Activated naive CD4-positive, alpha-beta T cell treated with anti-CD3 and anti-CD28 coated beads, Interleukin-2, amount 10 ng/mL, durations not matched to agents 7 days and 5 days (primary cell): ENCODE measurements at regions not wholly inside any gene's neighbourhood (a gene's known extent, or its start where the extent isn't known, plus 50 kb on each side); places are given as distances from the start of the nearest gene placed in this dataset.
"Not testable (repeated sequence)": the region's sequence is repeated elsewhere in the genome, so short reads cannot be mapped to it uniquely, and the experiment has no call there.

ENCODE experiments used
- CTCF ChIA-PET: fragments of 350-600 bp; sonication (Branson Sonifier 250); formaldehyde crosslinking; loops from one replicate; lab custom pipeline; 2021; ENCODE audit warnings: antibody characterized with exemption; lab: Charles Lee
- DNase-seq: peaks from one replicate; pipeline ENCODE4 v3.0.0-alpha.2; 2020
- H3K27ac Mint-ChIP-seq: one replicate; pipeline ENCODE4 v1.8.0; 2021; ENCODE audit warnings: mild to moderate bottlenecking, moderate library complexity, mixed read lengths
- H3K27me3 Mint-ChIP-seq: one replicate; pipeline ENCODE4 v1.8.0; 2021; ENCODE audit warnings: mild to moderate bottlenecking, mixed read lengths
- H3K36me3 Mint-ChIP-seq: one replicate; pipeline ENCODE4 v1.8.0; 2021; ENCODE audit warnings: mixed read lengths
- H3K4me1 Mint-ChIP-seq: one replicate; pipeline ENCODE4 v1.8.0; 2021; ENCODE audit warnings: mixed read lengths
- H3K4me3 Mint-ChIP-seq: one replicate; pipeline ENCODE4 v1.8.0; 2021; ENCODE audit warnings: mild to moderate bottlenecking, moderate library complexity, mixed read lengths
- H3K9me3 Mint-ChIP-seq: one replicate; pipeline ENCODE4 v1.8.0; 2021; ENCODE audit warnings: mixed read lengths

DNA sequence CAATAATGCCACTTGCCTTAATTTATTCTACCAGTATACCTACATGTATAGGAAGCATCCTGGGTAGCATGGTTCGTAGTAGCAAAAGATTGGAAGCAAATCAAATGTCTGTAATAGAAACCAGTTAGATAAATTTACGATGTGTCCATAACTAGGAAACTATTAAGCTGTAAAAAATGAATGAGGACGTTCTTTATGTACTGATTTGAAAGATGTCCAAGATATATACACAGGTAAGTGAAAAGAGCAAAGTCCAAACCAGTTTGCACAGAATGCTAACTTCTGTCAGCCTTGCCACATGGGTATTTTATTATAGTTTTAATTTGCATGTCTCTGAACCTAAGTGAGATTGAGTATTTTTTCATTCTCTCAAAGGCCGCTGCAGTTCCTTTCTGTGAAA lies 251.8 kb upstream of the IRF2BP2 start:
- Mint-ChIP-seq H3K27me3 (peaks cover 11% of the 10 kb centered on the region), H3K4me1 (peaks cover 9% of the 10 kb centered on the region), H3K27ac (no peak overlapping the region), H3K9me3 (peaks cover 11% of the 10 kb centered on the region), H3K36me3 (peaks cover 3% of the 10 kb centered on the region), H3K4me3 (no peak overlapping the region)
- CTCF ChIA-PET, result interaction anchor here (0.9 kb wide), 1 partner anchor 9 kb away, joined by 5 read pairs; no protein-coding TSS in a partner anchor
- DNase-seq, result no peak

DNA sequence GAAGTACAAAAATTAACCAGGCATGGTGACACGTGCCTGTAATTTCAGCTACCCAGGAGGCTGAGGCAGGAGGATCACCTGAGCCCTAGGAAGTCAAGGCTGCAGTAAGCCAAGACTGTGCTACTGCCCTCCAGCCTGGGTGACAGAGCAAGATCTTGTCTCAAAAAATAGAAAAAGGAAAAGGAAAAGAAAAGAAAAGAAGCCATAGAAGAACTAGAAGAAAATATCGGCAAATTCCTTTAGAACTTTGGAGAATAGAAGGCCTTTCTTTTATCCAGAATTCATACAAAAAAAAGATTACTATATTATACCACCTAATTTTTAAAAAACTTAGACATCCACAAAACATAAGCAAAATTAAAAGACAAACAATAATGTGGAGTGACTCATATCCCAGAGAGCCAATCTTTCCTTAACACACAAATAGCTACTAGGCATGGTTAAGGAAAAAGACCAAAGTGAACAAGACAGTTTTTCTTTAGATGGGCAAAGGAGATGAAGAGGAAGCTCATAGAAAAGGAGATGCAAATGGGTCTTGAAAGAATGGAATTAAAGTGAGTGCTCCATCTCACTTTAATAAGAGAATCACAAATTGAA lies 251.1 kb upstream of the IRF2BP2 start:
- no peak for DNase-seq
- Mint-ChIP-seq H3K27ac (no peak overlapping the region), H3K9me3 (peaks cover 8% of the 10 kb centered on the region), H3K36me3 (peaks cover 3% of the 10 kb centered on the region), H3K4me3 (no peak overlapping the region), H3K27me3 (peaks cover 11% of the 10 kb centered on the region), H3K4me1 (peaks cover 7% of the 10 kb centered on the region)
- CTCF ChIA-PET, result interaction anchor here (0.9 kb wide), 1 partner anchor 10 kb away, joined by 5 read pairs; no protein-coding TSS in a partner anchor

DNA sequence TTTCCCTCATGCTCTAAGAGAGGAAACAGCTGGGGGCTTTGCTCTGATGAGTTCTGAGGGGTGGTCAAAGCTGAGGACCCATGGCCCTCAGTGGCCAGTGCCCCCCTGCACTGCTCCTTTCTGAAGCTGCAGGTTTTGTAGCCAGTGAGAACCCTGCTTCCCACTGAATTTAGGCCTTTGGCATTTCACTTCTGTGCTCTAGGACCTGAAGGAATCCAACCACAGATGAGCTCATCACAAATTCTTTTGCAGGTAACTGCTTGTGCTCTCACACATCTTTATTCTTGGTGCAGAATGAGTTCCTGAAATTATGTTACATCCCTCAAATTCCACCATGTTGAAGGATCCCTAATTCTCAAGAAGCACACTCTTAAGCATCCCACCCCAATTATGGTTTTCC lies 248.7 kb upstream of the IRF2BP2 start:
- H3K27ac Mint-ChIP-seq, result no peak overlapping the region
- no peak overlapping the region for H3K4me3 Mint-ChIP-seq

DNA sequence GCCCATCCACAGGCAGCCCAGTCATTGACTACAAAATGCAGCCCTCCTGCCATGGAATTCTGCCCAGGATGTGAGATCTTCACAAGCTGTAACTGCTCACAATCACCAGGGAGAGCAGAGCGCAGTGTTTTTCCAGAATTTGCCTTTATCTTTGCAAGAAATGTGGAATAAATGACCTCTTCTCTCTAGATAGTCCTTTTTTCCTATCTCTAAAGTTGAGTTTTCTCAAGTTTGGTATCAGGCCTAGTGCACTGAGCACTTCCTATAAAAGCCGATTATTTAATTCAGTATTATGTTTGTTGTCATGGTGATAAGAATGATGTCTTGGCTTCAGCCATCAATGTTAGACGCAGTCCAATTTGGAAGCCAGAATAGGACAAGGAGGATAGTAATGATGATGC lies 246.9 kb upstream of the IRF2BP2 start:
- H3K4me1 Mint-ChIP-seq, result peaks cover 16% of the 10 kb centered on the region
- CTCF ChIA-PET, result no interaction called here
- H3K36me3 Mint-ChIP-seq, result peaks cover 8% of the 10 kb centered on the region
- H3K4me3 Mint-ChIP-seq, result no peak overlapping the region
- no peak for DNase-seq
- peaks cover 4% of the 10 kb centered on the region for H3K27me3 Mint-ChIP-seq
- peaks cover 4% of the 10 kb centered on the region for H3K9me3 Mint-ChIP-seq
- H3K27ac Mint-ChIP-seq, result no peak overlapping the region

More for the DNA sequence above, 248.7 kb upstream of the IRF2BP2 start:
- no peak for DNase-seq
- Mint-ChIP-seq H3K27me3 (peaks cover 12% of the 10 kb centered on the region), H3K36me3 (peaks cover 8% of the 10 kb centered on the region), H3K4me1 (peaks cover 7% of the 10 kb centered on the region), H3K9me3 (peaks cover 4% of the 10 kb centered on the region)
- CTCF ChIA-PET, result no interaction called here

DNA sequence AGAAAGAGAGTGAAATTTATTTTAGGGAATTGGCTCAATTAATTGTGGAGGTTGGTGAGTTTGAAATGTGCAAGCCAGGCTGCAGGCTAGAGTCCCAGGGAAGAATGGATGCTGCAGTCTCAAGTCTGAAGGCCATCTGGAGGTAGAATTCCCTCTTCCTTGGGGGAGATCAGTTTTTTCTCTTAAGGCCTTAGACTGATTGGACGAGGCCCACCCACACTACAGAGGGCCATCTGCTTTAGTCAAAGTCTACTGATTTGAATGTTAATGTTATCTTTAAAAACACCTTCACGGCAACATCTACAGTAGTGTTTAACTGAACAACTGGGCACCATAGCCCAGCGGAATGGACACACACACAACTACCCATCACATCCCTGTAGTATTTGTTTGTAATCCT lies 245.9 kb upstream of the IRF2BP2 start:
- Mint-ChIP-seq H3K9me3 (peaks cover 3% of the 10 kb centered on the region), H3K27me3 (peaks cover 4% of the 10 kb centered on the region), H3K36me3 (peaks cover 8% of the 10 kb centered on the region), H3K4me1 (peaks cover 23% of the 10 kb centered on the region), H3K4me3 (no peak overlapping the region), H3K27ac (no peak overlapping the region)
- no peak for DNase-seq
- CTCF ChIA-PET, result no interaction called here

DNA sequence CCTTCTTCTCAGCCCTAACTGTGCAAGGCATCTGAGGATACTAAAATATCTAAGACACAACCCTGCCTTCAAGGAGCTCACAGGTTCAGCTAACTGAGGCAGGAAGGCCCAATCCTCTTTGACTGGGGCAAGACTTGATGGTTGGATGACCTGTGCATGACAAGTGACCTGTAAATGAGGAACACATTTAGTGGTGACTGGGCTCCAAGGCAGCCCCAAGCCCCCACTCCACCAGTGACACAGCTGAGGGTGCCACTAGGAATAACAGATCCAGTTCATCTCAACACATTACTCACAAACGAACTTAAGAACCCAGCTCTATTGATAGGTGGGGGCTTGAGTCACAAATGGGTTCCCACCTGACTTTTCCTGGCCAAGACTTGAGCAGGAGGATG lies 244.7 kb upstream of the IRF2BP2 start:
- DNase-seq, result no peak
- H3K27ac Mint-ChIP-seq, result no peak overlapping the region
- CTCF ChIA-PET, result interaction anchor here (0.9 kb wide), 1 partner anchor 9 kb away, joined by 5 read pairs; no protein-coding TSS in a partner anchor
- H3K36me3 Mint-ChIP-seq, result peaks cover 6% of the 10 kb centered on the region
- H3K27me3 Mint-ChIP-seq, result peaks cover 4% of the 10 kb centered on the region
- no peak overlapping the region for H3K4me3 Mint-ChIP-seq
- peaks cover 3% of the 10 kb centered on the region for H3K9me3 Mint-ChIP-seq
- peaks cover 29% of the 10 kb centered on the region for H3K4me1 Mint-ChIP-seq

DNA sequence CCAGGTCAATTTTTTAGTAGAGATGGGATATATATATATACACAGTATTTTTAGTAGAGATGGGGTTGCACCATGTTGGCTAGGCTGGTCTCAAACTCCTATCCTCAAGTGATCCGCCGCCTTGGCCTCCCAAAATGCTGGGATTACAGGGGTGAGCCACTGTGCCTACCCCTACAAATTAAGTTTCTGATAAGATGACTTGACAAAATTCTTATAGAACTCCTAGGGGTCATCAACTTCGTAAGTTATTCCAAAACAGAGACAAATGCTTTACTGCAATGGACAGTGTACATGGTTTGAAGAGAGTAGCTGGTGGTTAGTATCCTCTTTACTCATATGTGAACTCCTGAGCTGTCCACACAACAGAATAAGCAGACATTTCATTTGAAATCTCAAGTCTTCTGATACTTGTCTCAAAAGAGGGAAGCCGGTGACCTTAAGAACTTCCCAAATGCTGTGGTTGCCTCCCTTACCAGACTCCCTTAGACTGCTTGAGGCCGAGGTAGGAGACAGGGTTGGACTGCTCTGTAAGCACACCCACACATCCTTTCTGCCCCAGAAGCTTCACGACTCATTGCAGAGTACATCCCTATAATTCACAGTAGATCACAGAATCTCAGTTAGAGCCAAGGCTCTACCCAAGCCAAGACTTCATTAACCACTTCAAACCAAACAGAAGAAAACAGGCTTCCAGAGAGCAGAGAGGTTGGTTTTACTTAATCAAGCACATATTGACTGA lies 244.1 kb upstream of the IRF2BP2 start:
- H3K4me3 Mint-ChIP-seq, result no peak overlapping the region
- H3K36me3 Mint-ChIP-seq, result peaks cover 6% of the 10 kb centered on the region
- H3K27me3 Mint-ChIP-seq, result peaks cover 4% of the 10 kb centered on the region
- H3K27ac Mint-ChIP-seq, result no peak overlapping the region
- peaks cover 34% of the 10 kb centered on the region for H3K4me1 Mint-ChIP-seq
- peaks cover 3% of the 10 kb centered on the region for H3K9me3 Mint-ChIP-seq
- DNase-seq, result no peak
- CTCF ChIA-PET, result interaction anchor here (0.9 kb wide), 1 partner anchor 8 kb away, joined by 5 read pairs; no protein-coding TSS in a partner anchor

DNA sequence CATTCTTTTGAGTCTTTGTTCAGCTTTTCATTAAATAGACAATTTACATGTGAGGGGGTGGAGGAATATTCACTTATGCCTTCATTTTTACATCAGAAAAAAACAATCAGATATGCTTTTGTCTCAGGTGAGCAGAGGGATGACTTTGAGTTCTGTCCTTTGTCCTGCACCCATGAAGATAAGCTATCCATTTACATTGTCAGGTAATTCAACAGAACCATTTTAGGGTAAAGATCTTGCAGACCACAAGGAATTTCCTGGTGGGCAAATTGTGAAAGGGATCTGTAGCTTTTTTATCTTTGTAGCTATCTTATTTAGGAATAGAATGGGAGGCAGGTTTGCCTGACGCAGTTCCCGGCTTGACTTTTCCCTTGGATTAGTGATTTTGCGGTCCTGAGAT lies 242.7 kb upstream of the IRF2BP2 start:
- H3K27ac Mint-ChIP-seq, result no peak overlapping the region
- H3K4me3 Mint-ChIP-seq, result no peak overlapping the region
- peaks cover 39% of the 10 kb centered on the region for H3K4me1 Mint-ChIP-seq
- DNase-seq, result no peak
- CTCF ChIA-PET, result interaction anchor here (0.8 kb wide), 1 partner anchor 10 kb away, joined by 3 read pairs; no protein-coding TSS in a partner anchor
- peaks cover 3% of the 10 kb centered on the region for H3K9me3 Mint-ChIP-seq
- peaks cover 4% of the 10 kb centered on the region for H3K27me3 Mint-ChIP-seq
- H3K36me3 Mint-ChIP-seq, result peaks cover 6% of the 10 kb centered on the region

DNA sequence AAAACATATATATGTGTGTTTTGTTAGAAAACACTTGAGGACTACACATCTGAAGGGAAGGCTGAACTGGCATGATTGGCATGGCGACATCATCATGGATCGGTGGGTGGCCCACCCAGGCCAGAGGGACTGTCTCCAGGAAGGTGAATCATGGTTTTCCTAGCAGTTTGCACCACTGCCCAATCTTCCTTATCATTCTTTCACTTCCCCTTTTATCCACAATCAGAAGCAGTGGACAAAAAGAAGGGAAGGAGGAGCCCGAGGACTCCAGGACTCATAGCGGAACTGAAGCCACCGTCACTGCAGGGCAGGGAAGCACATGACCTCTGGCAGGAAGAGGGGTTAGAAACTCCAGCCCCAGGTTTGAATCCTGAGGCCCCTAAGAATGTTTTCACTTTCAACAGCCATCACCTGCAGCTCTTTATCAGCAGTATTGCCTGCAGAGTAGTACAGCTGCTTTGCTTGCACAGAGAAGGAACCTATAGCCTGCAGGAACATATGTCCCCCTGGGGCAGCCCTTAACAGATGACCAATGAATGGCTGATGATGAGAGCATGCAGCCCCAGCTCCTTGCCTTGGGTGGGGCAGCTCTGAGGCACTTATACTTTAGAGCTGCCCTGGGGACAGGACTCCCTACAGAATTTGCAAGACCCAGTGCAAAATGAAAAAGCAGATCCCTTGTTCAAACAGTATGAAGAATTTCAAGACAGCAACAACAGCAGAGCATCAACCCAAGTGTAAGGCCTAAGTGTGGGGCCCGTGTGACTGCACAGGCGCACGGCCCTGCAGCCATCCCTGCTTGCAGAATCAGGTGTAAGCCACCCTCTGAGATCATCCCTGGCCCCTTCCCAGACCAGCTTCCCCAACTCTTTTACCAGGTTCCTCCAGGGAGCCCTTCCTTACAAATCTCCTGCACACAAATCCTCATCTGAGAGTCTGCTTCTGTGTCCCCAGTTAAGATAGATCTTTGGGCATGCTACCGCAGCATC lies 241.8 kb upstream of the IRF2BP2 start:
- Mint-ChIP-seq H3K4me1 (peaks cover 48% of the 10 kb centered on the region), H3K9me3 (peaks cover 3% of the 10 kb centered on the region), H3K27me3 (peaks cover 4% of the 10 kb centered on the region), H3K27ac (no peak overlapping the region), H3K4me3 (no peak overlapping the region), H3K36me3 (peaks cover 6% of the 10 kb centered on the region)
- DNase-seq, result no peak
- CTCF ChIA-PET, result interaction anchor here (0.8 to 1.2 kb wide), 2 partner anchors 9 to 232 kb away, joined by 3 to 4 read pairs; no protein-coding TSS in a partner anchor

DNA sequence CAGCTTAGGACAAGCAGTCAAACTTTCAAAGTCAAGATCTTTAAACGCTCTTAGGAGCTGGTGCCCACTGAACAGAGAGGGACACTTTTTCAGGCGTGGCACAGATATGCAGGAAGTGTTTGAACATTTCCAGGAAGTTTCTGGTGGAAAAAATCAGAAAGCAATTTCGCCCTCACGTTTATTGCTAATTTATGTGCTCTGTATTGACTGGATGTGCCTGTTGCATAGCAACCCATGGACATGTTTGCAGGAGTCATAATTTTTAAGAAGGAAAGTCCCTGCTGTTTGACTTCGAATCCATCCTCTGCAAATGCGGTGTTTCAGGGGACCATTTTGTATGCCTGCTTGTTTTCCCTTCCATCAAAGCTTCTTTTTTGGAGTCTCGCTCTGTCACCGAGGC lies 239.9 kb upstream of the IRF2BP2 start:
- Mint-ChIP-seq H3K27ac (no peak overlapping the region), H3K4me1 (peaks cover 67% of the 10 kb centered on the region), H3K9me3 (no peaks in the 10 kb centered on the region), H3K4me3 (no peak overlapping the region), H3K36me3 (no peaks in the 10 kb centered on the region), H3K27me3 (no peaks in the 10 kb centered on the region)
- no peak for DNase-seq
- CTCF ChIA-PET, result interaction anchor here (1.3 kb wide), 1 partner anchor 82 kb away, joined by 3 read pairs; no protein-coding TSS in a partner anchor

DNA sequence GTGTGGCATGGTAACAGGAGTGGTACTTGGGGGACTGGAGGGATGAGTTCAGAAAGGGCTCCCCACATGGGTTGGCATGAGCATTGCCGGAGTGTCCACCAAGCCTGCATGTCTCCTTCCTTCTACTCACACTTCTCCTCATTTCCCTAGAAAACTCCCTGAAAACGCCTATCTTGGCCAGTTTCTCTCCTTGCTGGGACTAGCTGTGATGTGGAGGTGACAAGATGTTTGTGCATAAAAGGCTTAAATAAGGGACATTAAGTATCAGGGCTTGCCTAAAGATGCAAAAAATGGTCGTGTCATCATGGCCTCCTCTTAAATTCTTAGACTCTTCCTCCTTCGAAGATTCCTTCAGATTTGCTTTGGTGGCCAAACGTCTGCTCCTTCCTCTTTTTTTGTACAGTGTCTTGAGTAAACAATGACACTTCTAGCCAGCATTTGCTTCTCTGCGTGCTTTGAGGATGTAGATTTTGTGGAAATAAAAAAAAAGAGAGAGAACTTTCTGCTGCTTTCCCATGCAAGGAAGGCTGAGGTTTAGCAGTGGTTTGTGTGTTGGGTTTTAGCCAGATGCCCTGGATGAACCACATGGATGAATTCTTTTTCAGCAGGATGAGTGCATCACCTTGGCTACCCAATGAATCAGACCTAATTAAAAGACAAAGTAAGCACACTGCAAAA lies 239.1 kb upstream of the IRF2BP2 start:
- CTCF ChIA-PET, result interaction anchor here (1.3 kb wide), 1 partner anchor 81 kb away, joined by 3 read pairs; no protein-coding TSS in a partner anchor
- H3K36me3 Mint-ChIP-seq, result no peaks in the 10 kb centered on the region
- peaks cover 74% of the 10 kb centered on the region for H3K4me1 Mint-ChIP-seq
- no peak overlapping the region for H3K27ac Mint-ChIP-seq
- no peak overlapping the region for H3K4me3 Mint-ChIP-seq
- H3K27me3 Mint-ChIP-seq, result no peaks in the 10 kb centered on the region
- no peak for DNase-seq
- no peaks in the 10 kb centered on the region for H3K9me3 Mint-ChIP-seq

DNA sequence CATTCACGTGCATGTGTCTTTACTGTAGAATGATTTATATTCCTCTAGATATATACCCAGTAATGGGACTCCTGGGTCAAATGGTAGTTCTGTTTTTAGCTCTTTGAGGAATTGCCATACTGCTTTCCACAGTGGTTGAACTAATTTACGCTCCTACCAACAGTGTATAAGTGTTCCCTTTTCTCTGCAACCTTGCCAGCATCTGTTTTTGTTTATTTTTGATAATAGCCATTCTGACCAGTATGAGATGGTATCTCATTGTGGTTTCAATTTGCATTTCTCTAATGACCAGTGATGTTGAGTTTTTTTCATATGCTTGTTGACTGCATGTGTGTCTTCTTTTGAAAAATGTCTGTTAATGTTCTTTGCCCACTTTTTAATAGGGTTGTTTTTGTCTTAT lies 236.8 kb upstream of the IRF2BP2 start:
- not testable (repeated sequence) for DNase-seq, H3K9me3 Mint-ChIP-seq, H3K4me3 Mint-ChIP-seq, H3K27ac Mint-ChIP-seq, H3K27me3 Mint-ChIP-seq, H3K36me3 Mint-ChIP-seq
- CTCF ChIA-PET, result interaction anchor here (1.1 kb wide), 1 partner anchor 119 kb away, joined by 3 read pairs; no protein-coding TSS in a partner anchor
- peaks cover 85% of the 10 kb centered on the region for H3K4me1 Mint-ChIP-seq

DNA sequence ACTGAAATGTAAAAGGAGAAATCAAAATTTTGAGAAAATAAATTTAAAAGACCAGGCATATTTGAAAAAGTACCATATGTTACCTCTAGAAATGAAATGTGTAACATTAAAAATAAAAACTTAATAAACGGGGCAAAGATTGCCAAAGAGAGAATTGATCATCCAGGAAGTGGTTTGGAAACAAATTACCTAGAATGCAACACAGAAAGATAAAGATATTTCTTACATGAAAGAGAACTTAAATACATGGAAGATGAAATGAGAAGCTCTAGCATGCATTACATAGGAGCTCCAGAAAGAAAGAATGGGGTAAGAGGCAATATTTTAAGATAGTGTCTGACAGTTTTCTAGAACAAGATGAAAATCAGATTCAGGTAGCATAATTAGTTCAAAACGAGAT lies 235.9 kb upstream of the IRF2BP2 start:
- Mint-ChIP-seq H3K4me1 (peaks cover 87% of the 10 kb centered on the region), H3K27me3 (no peaks in the 10 kb centered on the region), H3K27ac (peak overlapping the region; percentile 90), H3K4me3 (no peak overlapping the region), H3K36me3 (no peaks in the 10 kb centered on the region), H3K9me3 (no peaks in the 10 kb centered on the region)
- CTCF ChIA-PET, result interaction anchor here (0.7 to 1.6 kb wide), 8 partner anchors 9 to 138 kb away, joined by 3 to 5 read pairs (median 4); no protein-coding TSS in a partner anchor
- DNase-seq, result no peak
